GM12878 (cell line): ENCODE measurements at regions not wholly inside any gene's neighbourhood (a gene's known extent, or its start where the extent isn't known, plus 50 kb on each side); places are given as distances from the start of the nearest gene placed in this dataset.

ENCODE experiments used
- CTCF ChIP-seq, 3 experiments: IDR thresholded peaks in 2 of 3; conservative IDR thresholded peaks in 1 of 3; 2 replicates each; pipeline ENCODE4 v1.5.1; 2011; ENCODE audit warnings: low read depth in 3 of 3, low read length in 3 of 3, mild to moderate bottlenecking in 3 of 3, control low read depth in 2 of 3, moderate library complexity in 2 of 3, inconsistent platforms in 1 of 3, mixed read lengths in 1 of 3; ENCODE audit not compliant: control insufficient read depth in 2 of 3, insufficient read depth in 1 of 3; ENCODE audit errors: extremely low read depth in 1 of 3
- EGR1 ChIP-seq, 2 experiments: IDR thresholded peaks; 1 replicate in 1 of 2; 2 replicates in 1 of 2; pipeline ENCODE4 v1.6.1; 2011 to 2012; ENCODE audit warnings: low read depth in 2 of 2, low read length in 2 of 2, borderline replicate concordance in 1 of 2, mild to moderate bottlenecking in 1 of 2, moderate library complexity in 1 of 2
- RCOR1 ChIP-seq: conservative IDR thresholded peaks from 2 replicates; pipeline ENCODE4 v1.6.1; 2012; ENCODE audit warnings: low read depth, low read length, improper control_type of control experiment
- RELA ChIP-seq: fragments of 450-650 bp; IDR thresholded peaks from 2 replicates; pipeline ENCODE4 v1.8.0; 2014; ENCODE audit warnings: borderline replicate concordance; ENCODE audit not compliant: partially characterized antibody
- REST ChIP-seq: IDR thresholded peaks from 2 replicates; pipeline ENCODE4 v1.6.1; 2012; ENCODE audit warnings: mild to moderate bottlenecking, low read depth, low read length
- TF ChIP-seq, protein P1 (sequence below): fragments of 450-650 bp; formaldehyde crosslinking; IDR thresholded peaks from 2 replicates; pipeline ENCODE4 v1.5.0; 2022; ENCODE audit warnings: mild to moderate bottlenecking, missing genetic modification characterization
- TF ChIP-seq, protein P2 (sequence below): IDR thresholded peaks from 2 replicates; pipeline ENCODE4 v1.6.1; 2012; ENCODE audit warnings: low read depth, low read length, improper control_type of control experiment

DNA sequence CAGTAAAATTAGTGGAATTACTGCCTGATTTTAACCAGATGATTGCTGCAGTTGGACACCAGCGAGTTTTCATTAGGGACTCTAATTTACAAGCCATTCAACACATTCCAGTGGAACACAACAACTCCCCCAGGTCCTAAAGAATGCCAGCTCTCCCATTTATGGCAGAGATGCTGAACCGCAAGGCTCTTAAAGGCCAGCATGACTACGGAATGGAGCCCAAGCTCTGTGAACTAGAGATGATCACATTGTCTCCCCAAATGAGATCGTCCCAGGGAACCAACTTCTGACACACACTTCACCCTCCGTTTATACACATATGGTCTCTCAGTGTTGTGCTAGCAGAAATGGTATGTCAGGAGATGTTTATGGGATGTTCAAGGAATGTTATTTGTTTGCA is 446.2 kb upstream of the NR2F2 start:
- TF ChIP-seq RCOR1 (no peak), REST (no peak), EGR1 (IDR thresholded peaks at IDR 0.05; ENCODE audit: borderline replicate concordance in 1 of 2, low read depth in 2 of 2, low read length in 2 of 2) (no peak), RELA (no peak), CTCF (IDR thresholded peaks at IDR 0.05 in 2 of 3, conservative IDR thresholded peaks at IDR 0.05 in 1 of 3; ENCODE audit: control insufficient read depth in 2 of 3, extremely low read depth in 1 of 3, insufficient read depth in 1 of 3, low read depth in 3 of 3, low read length in 3 of 3) (no peak)
- TF ChIP-seq, protein P1, sequence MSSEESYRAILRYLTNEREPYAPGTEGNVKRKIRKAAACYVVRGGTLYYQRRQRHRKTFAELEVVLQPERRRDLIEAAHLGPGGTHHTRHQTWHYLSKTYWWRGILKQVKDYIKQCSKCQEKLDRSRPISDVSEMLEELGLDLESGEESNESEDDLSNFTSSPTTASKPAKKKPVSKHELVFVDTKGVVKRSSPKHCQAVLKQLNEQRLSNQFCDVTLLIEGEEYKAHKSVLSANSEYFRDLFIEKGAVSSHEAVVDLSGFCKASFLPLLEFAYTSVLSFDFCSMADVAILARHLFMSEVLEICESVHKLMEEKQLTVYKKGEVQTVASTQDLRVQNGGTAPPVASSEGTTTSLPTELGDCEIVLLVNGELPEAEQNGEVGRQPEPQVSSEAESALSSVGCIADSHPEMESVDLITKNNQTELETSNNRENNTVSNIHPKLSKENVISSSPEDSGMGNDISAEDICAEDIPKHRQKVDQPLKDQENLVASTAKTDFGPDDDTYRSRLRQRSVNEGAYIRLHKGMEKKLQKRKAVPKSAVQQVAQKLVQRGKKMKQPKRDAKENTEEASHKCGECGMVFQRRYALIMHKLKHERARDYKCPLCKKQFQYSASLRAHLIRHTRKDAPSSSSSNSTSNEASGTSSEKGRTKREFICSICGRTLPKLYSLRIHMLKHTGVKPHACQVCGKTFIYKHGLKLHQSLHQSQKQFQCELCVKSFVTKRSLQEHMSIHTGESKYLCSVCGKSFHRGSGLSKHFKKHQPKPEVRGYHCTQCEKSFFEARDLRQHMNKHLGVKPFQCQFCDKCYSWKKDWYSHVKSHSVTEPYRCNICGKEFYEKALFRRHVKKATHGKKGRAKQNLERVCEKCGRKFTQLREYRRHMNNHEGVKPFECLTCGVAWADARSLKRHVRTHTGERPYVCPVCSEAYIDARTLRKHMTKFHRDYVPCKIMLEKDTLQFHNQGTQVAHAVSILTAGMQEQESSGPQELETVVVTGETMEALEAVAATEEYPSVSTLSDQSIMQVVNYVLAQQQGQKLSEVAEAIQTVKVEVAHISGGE (CRISPR knock-in tag): no peak
- TF ChIP-seq, protein P2, sequence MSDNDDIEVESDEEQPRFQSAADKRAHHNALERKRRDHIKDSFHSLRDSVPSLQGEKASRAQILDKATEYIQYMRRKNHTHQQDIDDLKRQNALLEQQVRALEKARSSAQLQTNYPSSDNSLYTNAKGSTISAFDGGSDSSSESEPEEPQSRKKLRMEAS: no peak
